Heart right ventricle (tissue), 16 donors: ENCODE measurements at regions not wholly inside any gene's neighbourhood (a gene's known extent, or its start where the extent isn't known, plus 50 kb on each side); places are given as distances from the start of the nearest gene placed in this dataset.

ENCODE experiments used
- ATAC-seq, 8 donors: fragments of 200-7000 bp; cut with Tn5 transposase; one replicate each; pipeline ENCODE4 v1.9.1; 2020; ENCODE audit warnings: mild to moderate bottlenecking in 8 of 8, moderate library complexity in 8 of 8, moderate number of reproducible peaks in 1 of 8
- DNase-seq, 2 donors: peaks; one replicate each; pipeline ENCODE4 v3.0.0-alpha.2; 2020
- H3K27ac ChIP-seq, 10 donors: fragments of 200-600 bp; sonication (generic) in 2 of 10; one replicate each; pipeline versions ENCODE4 v1.5.0 to v1.8.0; 2020 to 2022; ENCODE audit warnings: mild to moderate bottlenecking in 3 of 10
- H3K27me3 ChIP-seq, 7 donors: fragments of 200-600 bp; one replicate each; pipeline ENCODE4 v1.8.0; 2021 to 2022; ENCODE audit warnings: mild to moderate bottlenecking in 2 of 7
- H3K36me3 ChIP-seq, 9 donors: fragments of 200-600 bp; sonication (generic) in 1 of 9; one replicate each; pipeline versions ENCODE4 v1.5.0 to v1.8.0; 2020 to 2022; ENCODE audit warnings: mild to moderate bottlenecking in 2 of 9
- H3K4me1 ChIP-seq, 9 donors: fragments of 200-600 bp; sonication (generic) in 1 of 9; one replicate each; pipeline versions ENCODE4 v1.5.0 to v1.8.0; 2020 to 2022; ENCODE audit warnings: mild to moderate bottlenecking in 4 of 9
- H3K4me3 ChIP-seq, 10 donors: fragments of 200-600 bp; sonication (generic) in 2 of 10; one replicate each; pipeline versions ENCODE4 v1.5.0 to v1.8.0; 2020 to 2022; ENCODE audit warnings: mild to moderate bottlenecking in 7 of 10, moderate library complexity in 2 of 10
- H3K9me3 ChIP-seq, 11 donors: fragments of 200-600 bp in 10 of 11; sonication (generic) in 2 of 11; one replicate each; pipeline versions ENCODE4 v1.5.0 to v1.8.0; 2013 to 2022; ENCODE audit warnings: mild to moderate bottlenecking in 2 of 11, control low read depth in 1 of 11, moderate library complexity in 1 of 11
- WGBS, 2 donors: extraction: QIAGEN DNeasy Blood & Tissue Kit; methylation state at CpG; one replicate each; pipeline ENCODE4 v1.1.7; 2013; ENCODE audit warnings: inconsistent platforms in 1 of 2; 5-methylcytosine and 5-hydroxymethylcytosine counted together
- intact Hi-C, 10 donors: fragments of 100-400 bp; cut with DNase I; formaldehyde crosslinking; loops; one replicate each; pipeline versions ENCODE4 v1.11.1 to v1.14.2; 2022
- TF ChIP-seq, protein P1 (sequence below), 9 donors: fragments of 200-600 bp; sonication (generic) in 2 of 9; IDR thresholded peaks; one replicate each; pipeline versions ENCODE4 v1.5.0 to v1.8.0; 2021 to 2022; ENCODE audit warnings: antibody characterized with exemption in 9 of 9, mild to moderate bottlenecking in 5 of 9, moderate library complexity in 1 of 9
- donor health status: Arrhythmogenic right ventricular cardiomyopathy.
- donor health status: ischemic (EF 13 %, LVEDD 7.1; RV severe dilation, severe dysfunction).
- donor health status: healthy with polysubstance abuse.
- donor health status: DM: no; HTN: yes; CAD: no.
- donor health status: DM: no; HTN: no; CAD: no.
- donor health status: ischemic (EF 25% LVEDD 6.9; RV normal size, moderate dysfunction).
- donor health status: ischemic (EF 25% LVEDD 5.7; RV mildly dilated, moderate dysfunction).
- donor health status: healthy.
- donor health status: DM: yes; HTN: yes; CAD: no.
- donor health status: Ischemic cardiomyopathy.
- donor health status: ischemic (EF 35%, LVEDD 5.7; RV mildly dilated, moderate dysfunction).
- donor health status: nonischemic (EF 11% LVEDD 7.7; RV severe dilation, severe dysfunction).
- donor health status: DM: yes; HTN: yes; CAD: no.
- donor health status: PGD.
- donor health status: ischemic (EF 29% LVEDD 5.4; RV normal size, mild dysfunction).
- donor health status: nonischemic (EF 23%, LVEDD 6.1; RV moderate dilation, normal function).

DNA sequence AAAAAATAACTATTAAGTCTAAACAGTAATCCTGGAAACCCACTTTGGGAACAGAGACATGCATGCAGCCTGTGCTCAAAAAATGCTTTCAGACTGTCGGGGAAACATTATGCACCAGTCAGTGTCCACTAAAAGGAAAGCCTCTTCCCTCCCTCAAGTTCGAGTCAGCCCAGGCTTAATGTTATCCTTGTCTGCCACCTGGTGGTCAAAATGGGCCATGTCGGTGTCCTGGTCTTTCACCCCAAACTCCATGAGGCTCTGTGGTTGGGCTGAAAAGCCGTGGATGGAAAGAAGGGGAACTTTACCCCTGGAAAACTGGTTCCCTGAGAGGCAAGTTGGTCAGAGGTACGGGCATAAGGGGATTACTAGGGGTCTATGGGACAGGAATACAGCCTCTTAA lies 88.4 kb upstream of the ZNF492 start:
- TF ChIP-seq, protein P1, sequence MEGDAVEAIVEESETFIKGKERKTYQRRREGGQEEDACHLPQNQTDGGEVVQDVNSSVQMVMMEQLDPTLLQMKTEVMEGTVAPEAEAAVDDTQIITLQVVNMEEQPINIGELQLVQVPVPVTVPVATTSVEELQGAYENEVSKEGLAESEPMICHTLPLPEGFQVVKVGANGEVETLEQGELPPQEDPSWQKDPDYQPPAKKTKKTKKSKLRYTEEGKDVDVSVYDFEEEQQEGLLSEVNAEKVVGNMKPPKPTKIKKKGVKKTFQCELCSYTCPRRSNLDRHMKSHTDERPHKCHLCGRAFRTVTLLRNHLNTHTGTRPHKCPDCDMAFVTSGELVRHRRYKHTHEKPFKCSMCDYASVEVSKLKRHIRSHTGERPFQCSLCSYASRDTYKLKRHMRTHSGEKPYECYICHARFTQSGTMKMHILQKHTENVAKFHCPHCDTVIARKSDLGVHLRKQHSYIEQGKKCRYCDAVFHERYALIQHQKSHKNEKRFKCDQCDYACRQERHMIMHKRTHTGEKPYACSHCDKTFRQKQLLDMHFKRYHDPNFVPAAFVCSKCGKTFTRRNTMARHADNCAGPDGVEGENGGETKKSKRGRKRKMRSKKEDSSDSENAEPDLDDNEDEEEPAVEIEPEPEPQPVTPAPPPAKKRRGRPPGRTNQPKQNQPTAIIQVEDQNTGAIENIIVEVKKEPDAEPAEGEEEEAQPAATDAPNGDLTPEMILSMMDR (IDR thresholded peaks at IDR 0.05): peak; percentile 9 to 69 (median 59)
- peak; percentile 21 to 30 for DNase-seq

DNA sequence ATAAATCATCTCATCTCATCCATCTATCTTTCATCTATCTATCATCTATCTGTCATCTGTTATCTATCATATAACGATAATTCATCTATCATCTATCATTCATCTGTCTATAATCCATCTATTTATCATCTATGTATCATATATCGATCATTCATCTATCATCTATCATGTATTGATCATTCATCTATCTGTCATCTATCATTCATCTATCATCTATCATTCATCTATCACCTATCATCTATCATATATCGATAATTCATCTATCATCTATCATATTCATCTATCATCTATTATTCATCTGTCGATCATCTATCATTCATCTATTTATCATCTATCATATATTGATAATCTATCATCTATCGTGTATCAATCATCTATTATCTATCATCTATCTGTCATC lies 100.4 kb upstream of the ZNF492 start:
- Histone ChIP-seq H3K9me3 (peaks cover 0 to 68% (median 0%) of the 10 kb centered on the region in 11 donors), H3K4me1 (no peaks in the 10 kb centered on the region), H3K36me3 (no peaks in the 10 kb centered on the region), H3K27ac (no peak overlapping the region), H3K27me3 (peaks cover 0 to 20% (median 15%) of the 10 kb centered on the region in 7 donors), H3K4me3 (no peak overlapping the region)
- no peak for ATAC-seq
- intact Hi-C loops: no loop called here
- no peak for DNase-seq
- TF ChIP-seq, protein P1 (IDR thresholded peaks at IDR 0.05): no peak
- WGBS, 2 donors: 92 to 94% methylated on average over 5 of the region's 5 CpGs

More for the DNA sequence above, 88.4 kb upstream of the ZNF492 start:
- Histone ChIP-seq H3K27ac (no peak overlapping the region), H3K4me1 (no peaks in the 10 kb centered on the region), H3K4me3 (no peak overlapping the region), H3K9me3 (peaks cover 0 to 73% (median 16%) of the 10 kb centered on the region in 11 donors), H3K27me3 (no peaks in the 10 kb centered on the region), H3K36me3 (no peaks in the 10 kb centered on the region)
- ATAC-seq: peak in 1 of 8 donors; percentile 68
- WGBS, 2 donors: 6 to 13% methylated on average over 5 of the region's 5 CpGs
- intact Hi-C loops: no loop called here

DNA sequence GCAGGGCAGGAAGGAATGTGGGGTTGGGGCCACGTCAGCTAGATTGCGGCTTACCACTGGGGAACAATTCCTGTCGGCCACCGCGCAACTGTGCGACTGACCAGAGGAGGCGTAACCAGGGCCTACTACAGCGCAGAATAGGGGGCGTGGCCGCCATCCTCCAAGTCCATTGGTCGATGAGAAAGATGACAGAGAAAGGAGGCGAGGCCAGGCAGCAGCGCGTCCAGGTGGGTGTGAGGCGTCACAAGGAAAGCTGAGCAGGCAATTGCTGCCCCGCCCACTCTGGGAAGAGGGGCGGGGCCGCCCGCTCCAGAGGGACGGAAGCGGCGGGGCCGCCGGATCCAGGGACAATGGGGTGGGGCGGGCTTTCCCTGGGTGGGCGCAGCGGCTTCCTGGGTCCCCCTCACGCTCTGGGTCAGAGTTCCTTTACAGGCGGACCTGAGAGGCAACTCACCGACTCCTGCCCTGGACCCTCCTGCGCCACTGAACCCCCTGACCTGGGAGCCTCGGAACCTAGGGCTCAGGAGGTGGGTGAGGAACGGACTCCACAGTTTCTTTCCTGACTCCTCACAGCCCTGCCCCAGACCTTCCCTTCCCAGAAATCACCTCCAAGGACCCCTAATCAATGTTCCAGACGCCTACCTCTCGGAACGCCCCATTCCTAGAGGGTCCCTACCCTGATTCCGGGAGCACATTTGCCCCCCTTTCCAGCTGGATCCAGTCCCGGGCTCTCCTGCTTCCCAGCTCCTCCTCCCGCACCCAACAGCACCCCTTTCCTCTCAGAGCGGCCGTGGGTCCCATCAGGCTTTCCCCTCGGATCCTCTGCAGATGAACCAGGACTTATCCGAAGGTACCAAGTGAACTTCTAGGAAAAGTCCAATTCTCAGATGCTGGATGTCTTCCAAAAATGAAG lies 101.5 kb upstream of the ZNF492 start:
- 1 to 3% methylated on average over 43 of the region's 43 CpGs for WGBS, 2 donors
- TF ChIP-seq, protein P1 (IDR thresholded peaks at IDR 0.05): peak in 1 of 9 donors; percentile 13
- intact Hi-C loops: no loop called here
- no peaks in the 10 kb centered on the region for H3K36me3 ChIP-seq
- H3K27me3 ChIP-seq: peaks cover 0 to 20% (median 15%) of the 10 kb centered on the region in 7 donors
- DNase-seq: peak; percentile 46 to 65
- H3K4me3 ChIP-seq: peak overlapping the region in 9 of 10 donors; percentile 9 to 50 (median 39)
- H3K27ac ChIP-seq: peak overlapping the region in 1 of 10 donors; percentile 35
- H3K9me3 ChIP-seq: peaks cover 0 to 68% (median 0%) of the 10 kb centered on the region in 11 donors
- ATAC-seq: peak; percentile 64 to 97 (median 86)
- H3K4me1 ChIP-seq: no peaks in the 10 kb centered on the region

DNA sequence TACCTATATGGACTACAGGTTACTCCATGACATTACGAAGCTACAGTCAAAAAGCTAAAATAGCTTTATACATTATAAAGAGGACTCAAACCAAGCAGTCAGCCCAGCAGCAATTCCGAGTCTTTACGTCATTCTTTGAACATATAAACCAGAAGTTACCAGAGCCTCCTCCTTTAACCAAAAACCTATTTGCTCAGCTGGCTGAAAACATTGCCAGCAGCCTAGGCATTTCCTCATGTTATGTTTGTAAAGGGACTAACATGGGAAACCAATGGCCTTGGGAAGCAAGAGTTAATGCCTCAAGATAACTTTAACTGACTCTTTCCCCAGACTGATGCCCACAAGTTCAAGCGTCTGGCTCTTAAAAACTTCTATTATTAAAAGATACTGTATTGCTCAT lies 104.1 kb upstream of the ZNF492 start:
- DNase-seq (no peak), ATAC-seq (no peak)
- intact Hi-C loops: no loop called here
- peaks cover 0 to 64% (median 0%) of the 10 kb centered on the region in 11 donors for H3K9me3 ChIP-seq
- H3K4me1 ChIP-seq: peaks cover 0 to 9% (median 0%) of the 10 kb centered on the region in 9 donors
- peaks cover 0 to 33% (median 15%) of the 10 kb centered on the region in 7 donors for H3K27me3 ChIP-seq
- H3K4me3 ChIP-seq: no peak overlapping the region
- H3K27ac ChIP-seq: no peak overlapping the region
- 74 to 77% methylated on average over 4 of the region's 4 CpGs for WGBS, 2 donors
- H3K36me3 ChIP-seq: no peaks in the 10 kb centered on the region
- TF ChIP-seq, protein P1 (IDR thresholded peaks at IDR 0.05): no peak
